Suprapubic skin (tissue), 4 donors: ENCODE measurements at regions not wholly inside any gene's neighbourhood (a gene's known extent, or its start where the extent isn't known, plus 50 kb on each side); places are given as distances from the start of the nearest gene placed in this dataset.

Experiments
- EP300 ChIP-seq: sonication (generic); formaldehyde crosslinking; IDR thresholded peaks from one replicate; pipeline ENCODE4 v1.6.1; 2017; ENCODE audit warnings: antibody characterized with exemption
- POLR2A ChIP-seq, 2 donors: fragments of 450-650 bp; IDR thresholded peaks; one replicate each; pipeline ENCODE4 v1.6.1; 2017; ENCODE audit warnings: antibody characterized with exemption in 2 of 2, mild to moderate bottlenecking in 2 of 2, moderate library complexity in 2 of 2
- POLR2AphosphoS5 ChIP-seq, 3 donors: sonication (generic); formaldehyde crosslinking; IDR thresholded peaks; one replicate each; pipeline ENCODE4 v1.6.1; 2017; ENCODE audit warnings: antibody characterized with exemption in 3 of 3
- TF ChIP-seq, protein P1 (sequence below), 2 donors: fragments of 200-600 bp in 1 of 2; fragments of 450-650 bp in 1 of 2; sonication (generic) in 1 of 2; IDR thresholded peaks; one replicate each; pipeline ENCODE4 v1.5.1; 2016 to 2019; ENCODE audit warnings: antibody characterized with exemption in 2 of 2, mild to moderate bottlenecking in 1 of 2, moderate library complexity in 1 of 2

- TF ChIP-seq POLR2A (IDR thresholded peaks at IDR 0.05) (no peak), EP300 (no peak), POLR2AphosphoS5 (IDR thresholded peaks at IDR 0.05) (no peak)
- TF ChIP-seq, protein P1, sequence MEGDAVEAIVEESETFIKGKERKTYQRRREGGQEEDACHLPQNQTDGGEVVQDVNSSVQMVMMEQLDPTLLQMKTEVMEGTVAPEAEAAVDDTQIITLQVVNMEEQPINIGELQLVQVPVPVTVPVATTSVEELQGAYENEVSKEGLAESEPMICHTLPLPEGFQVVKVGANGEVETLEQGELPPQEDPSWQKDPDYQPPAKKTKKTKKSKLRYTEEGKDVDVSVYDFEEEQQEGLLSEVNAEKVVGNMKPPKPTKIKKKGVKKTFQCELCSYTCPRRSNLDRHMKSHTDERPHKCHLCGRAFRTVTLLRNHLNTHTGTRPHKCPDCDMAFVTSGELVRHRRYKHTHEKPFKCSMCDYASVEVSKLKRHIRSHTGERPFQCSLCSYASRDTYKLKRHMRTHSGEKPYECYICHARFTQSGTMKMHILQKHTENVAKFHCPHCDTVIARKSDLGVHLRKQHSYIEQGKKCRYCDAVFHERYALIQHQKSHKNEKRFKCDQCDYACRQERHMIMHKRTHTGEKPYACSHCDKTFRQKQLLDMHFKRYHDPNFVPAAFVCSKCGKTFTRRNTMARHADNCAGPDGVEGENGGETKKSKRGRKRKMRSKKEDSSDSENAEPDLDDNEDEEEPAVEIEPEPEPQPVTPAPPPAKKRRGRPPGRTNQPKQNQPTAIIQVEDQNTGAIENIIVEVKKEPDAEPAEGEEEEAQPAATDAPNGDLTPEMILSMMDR (IDR thresholded peaks at IDR 0.05), result no peak
These were observed 74.4 kb upstream of the PRKX start for GRCh38 chrX:3787856-3788255.
